Upper lobe of right lung (tissue), 1 donor: ENCODE measurements at regions not wholly inside any gene's neighbourhood (a gene's known extent, or its start where the extent isn't known, plus 50 kb on each side); places are given as distances from the start of the nearest gene placed in this dataset.

Source experiments
- ATAC-seq: fragments of 200-7000 bp; cut with Tn5 transposase; one replicate; pipeline ENCODE4 v1.9.1; 2020; ENCODE audit warnings: mild to moderate bottlenecking, moderate library complexity
- DNase-seq: peaks from one replicate; pipeline ENCODE4 v3.0.0-alpha.2; 2020
- H3K27ac ChIP-seq: fragments of 200-600 bp; one replicate; pipeline ENCODE4 v1.8.0; 2022
- H3K27me3 ChIP-seq: fragments of 200-600 bp; one replicate; pipeline ENCODE4 v1.8.0; 2022; ENCODE audit warnings: mild to moderate bottlenecking
- H3K36me3 ChIP-seq: fragments of 200-600 bp; one replicate; pipeline ENCODE4 v1.8.0; 2022
- H3K4me1 ChIP-seq: fragments of 200-600 bp; one replicate; pipeline ENCODE4 v1.8.0; 2022
- H3K4me3 ChIP-seq: fragments of 200-600 bp; one replicate; pipeline ENCODE4 v1.8.0; 2022; ENCODE audit warnings: mild to moderate bottlenecking
- H3K9me3 ChIP-seq: fragments of 200-600 bp; one replicate; pipeline ENCODE4 v1.8.0; 2022
- CTCF ChIP-seq: fragments of 200-600 bp; IDR thresholded peaks from one replicate; pipeline ENCODE4 v1.8.0; 2022; ENCODE audit warnings: antibody characterized with exemption
- intact Hi-C: fragments of 100-400 bp; cut with DNase I; formaldehyde crosslinking; loops from one replicate; pipeline ENCODE4 v1.11.0; 2022
- donor health status: DM: no; HTN: yes; CAD: no; lungs with severe emphysema.

DNA sequence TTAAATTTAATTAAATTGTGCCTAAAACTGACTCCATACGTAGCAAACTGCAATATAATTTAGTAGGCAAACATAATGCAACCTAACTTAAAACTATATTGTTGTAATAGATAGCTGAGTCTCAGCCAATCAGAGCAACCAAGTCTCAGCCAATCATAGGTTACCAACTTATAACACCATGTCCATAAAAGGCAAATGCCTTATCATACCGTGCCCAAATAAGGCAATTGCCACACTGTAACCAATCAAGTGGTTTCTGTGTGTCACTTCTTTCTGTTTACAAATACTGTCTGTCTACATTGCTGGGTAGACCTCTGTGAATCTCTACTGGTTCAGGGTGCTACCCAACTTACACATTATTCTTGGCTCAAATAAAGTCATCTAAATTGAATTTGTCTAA, 728.4 kb upstream of the EPHA6 start:
- no peak for TF ChIP-seq CTCF
- H3K36me3 ChIP-seq = no peaks in the 10 kb centered on the region
- no peak for ATAC-seq

DNA sequence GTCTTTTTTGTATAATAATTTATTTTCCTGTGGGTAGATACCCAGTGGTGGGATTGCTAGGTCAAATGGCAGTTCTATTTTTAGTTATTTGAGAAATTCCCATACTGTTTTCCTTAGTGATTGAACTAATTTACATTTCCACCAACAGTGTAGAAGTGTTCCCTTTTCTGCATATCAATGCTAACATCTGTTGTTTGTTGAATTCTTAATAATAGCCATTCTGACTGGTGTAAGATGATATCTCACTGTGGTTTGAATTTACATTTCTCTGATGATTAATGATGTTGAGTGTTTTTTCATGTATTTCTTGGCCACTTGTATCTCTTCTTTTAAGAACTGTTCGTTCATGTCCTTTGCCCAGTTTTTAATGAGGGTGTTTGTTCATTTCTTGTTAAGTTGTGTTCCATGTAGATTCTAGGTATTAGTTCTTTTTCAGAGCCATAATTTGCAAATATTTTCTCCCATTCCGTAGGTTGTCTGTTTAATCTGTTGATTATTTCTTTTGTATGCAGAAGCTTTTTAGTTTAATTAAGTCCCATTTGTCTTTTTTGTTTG, 713.3 kb upstream of the EPHA6 start:
- Histone ChIP-seq H3K27ac (no peak overlapping the region), H3K27me3 (no peaks in the 10 kb centered on the region), H3K4me1 (no peaks in the 10 kb centered on the region), H3K36me3 (no peaks in the 10 kb centered on the region), H3K4me3 (no peak overlapping the region), H3K9me3 (no peaks in the 10 kb centered on the region)
- TF ChIP-seq CTCF = no peak
- no peak for DNase-seq
- ATAC-seq = no peak
- intact Hi-C loops = no loop called here

More for the DNA sequence above, 728.4 kb upstream of the EPHA6 start:
- no peak overlapping the region for H3K27ac ChIP-seq
- H3K9me3 ChIP-seq = no peaks in the 10 kb centered on the region
- no peak overlapping the region for H3K4me3 ChIP-seq
- H3K27me3 ChIP-seq = no peaks in the 10 kb centered on the region
- DNase-seq = no peak
- H3K4me1 ChIP-seq = no peaks in the 10 kb centered on the region
- intact Hi-C loops = no loop called here

- TF ChIP-seq CTCF = no peak
- DNase-seq (no peak), ATAC-seq (no peak)
- Histone ChIP-seq H3K27ac (no peak overlapping the region), H3K4me3 (no peak overlapping the region), H3K27me3 (no peaks in the 10 kb centered on the region), H3K36me3 (no peaks in the 10 kb centered on the region), H3K9me3 (no peaks in the 10 kb centered on the region), H3K4me1 (no peaks in the 10 kb centered on the region)
- intact Hi-C loops = no loop called here
Observed at GRCh38 chr3:96106701-96107100, 707.7 kb upstream of the EPHA6 start.
